Stomach (tissue), 8 donors: ENCODE measurements at regions not wholly inside any gene's neighbourhood (a gene's known extent, or its start where the extent isn't known, plus 50 kb on each side); places are given as distances from the start of the nearest gene placed in this dataset.
A peak's percentile ranks its signal among the peaks of the same experiment; 100 is the strongest.

Source experiments
- DNase-seq, 2 donors: peaks; one replicate each; pipeline versions ENCODE4 v3.0.0 to v3.0.0-alpha.2; 2013 to 2019
- H3K27ac ChIP-seq, 5 donors: fragments of 200-600 bp in 4 of 5; sonication (generic) in 4 of 5; one replicate each; pipeline ENCODE4 v1.5.1; 2013 to 2019; ENCODE audit warnings: mild to moderate bottlenecking in 1 of 5, moderate library complexity in 1 of 5
- H3K27me3 ChIP-seq, 3 donors: fragments of 200-600 bp; sonication (generic); one replicate each; pipeline ENCODE4 v1.5.1; 2017 to 2019; ENCODE audit warnings: mixed run types in 1 of 3
- H3K36me3 ChIP-seq, 4 donors: fragments of 200-600 bp; sonication (generic); 1 replicate in 3 of 4; 2 replicates in 1 of 4; pipeline ENCODE4 v1.5.1; 2016 to 2019
- H3K4me1 ChIP-seq, 4 donors: fragments of 200-600 bp; sonication (generic); one replicate each; pipeline ENCODE4 v1.5.1; 2016 to 2019
- H3K4me3 ChIP-seq, 4 donors: fragments of 200-600 bp; sonication (generic) in 3 of 4; one replicate each; pipeline ENCODE4 v1.5.1; 2016 to 2019; ENCODE audit warnings: mild to moderate bottlenecking in 1 of 4
- H3K9me3 ChIP-seq, 4 donors: fragments of 200-600 bp; sonication (generic); one replicate each; pipeline ENCODE4 v1.5.1; 2016 to 2019
- EP300 ChIP-seq: sonication (generic); formaldehyde crosslinking; IDR thresholded peaks from one replicate; pipeline ENCODE4 v1.6.1; 2017; ENCODE audit warnings: antibody characterized with exemption
- POLR2A ChIP-seq, 4 donors: fragments of 450-650 bp; IDR thresholded peaks; one replicate each; pipeline ENCODE4 v1.6.1; 2016; ENCODE audit warnings: antibody characterized with exemption in 4 of 4, control low read depth in 2 of 4, mild to moderate bottlenecking in 1 of 4, moderate library complexity in 1 of 4
- POLR2AphosphoS5 ChIP-seq, 3 donors: sonication (generic); formaldehyde crosslinking; IDR thresholded peaks; one replicate each; pipeline ENCODE4 v1.6.1; 2016; ENCODE audit warnings: antibody characterized with exemption in 3 of 3
- WGBS, 5 donors: extraction: QIAGEN DNeasy Blood & Tissue Kit in 3 of 5; methylation state at CpG; one replicate each; pipeline versions ENCODE4 v1.1.5 to v1.1.7; 2013 to 2018; 5-methylcytosine and 5-hydroxymethylcytosine counted together
- intact Hi-C: fragments of 100-400 bp; cut with DNase I; formaldehyde crosslinking; loops from one replicate; pipeline ENCODE4 v1.15.1; 2023; ENCODE audit warnings: low total_unique reads
- TF ChIP-seq, protein P1 (sequence below), 7 experiments: fragments of 450-650 bp in 4 of 7; fragments of 200-600 bp in 3 of 7; sonication (generic) in 3 of 7; IDR thresholded peaks; one replicate each; pipeline ENCODE4 v1.5.1; 2016 to 2019; ENCODE audit warnings: antibody characterized with exemption in 7 of 7, control low read depth in 2 of 7, mild to moderate bottlenecking in 1 of 7
- donor health status: healthy with polysubstance abuse.
- donor health status: Bipolar disorder and iron deficiency.
- donor health status: healthy.

- no peak for DNase-seq
- Histone ChIP-seq H3K4me3 (no peak overlapping the region), H3K4me1 (no peaks in the 10 kb centered on the region), H3K27ac (no peak overlapping the region), H3K9me3 (no peaks in the 10 kb centered on the region), H3K27me3 (no peaks in the 10 kb centered on the region), H3K36me3 (no peaks in the 10 kb centered on the region)
- 53 to 72% (median 59%) methylated on average over 5 of the region's 5 CpGs for WGBS, 5 donors
- intact Hi-C loops, result no loop called here
- no peak for TF ChIP-seq EP300
- TF ChIP-seq POLR2AphosphoS5 (IDR thresholded peaks at IDR 0.05), result no peak
- TF ChIP-seq, protein P1, sequence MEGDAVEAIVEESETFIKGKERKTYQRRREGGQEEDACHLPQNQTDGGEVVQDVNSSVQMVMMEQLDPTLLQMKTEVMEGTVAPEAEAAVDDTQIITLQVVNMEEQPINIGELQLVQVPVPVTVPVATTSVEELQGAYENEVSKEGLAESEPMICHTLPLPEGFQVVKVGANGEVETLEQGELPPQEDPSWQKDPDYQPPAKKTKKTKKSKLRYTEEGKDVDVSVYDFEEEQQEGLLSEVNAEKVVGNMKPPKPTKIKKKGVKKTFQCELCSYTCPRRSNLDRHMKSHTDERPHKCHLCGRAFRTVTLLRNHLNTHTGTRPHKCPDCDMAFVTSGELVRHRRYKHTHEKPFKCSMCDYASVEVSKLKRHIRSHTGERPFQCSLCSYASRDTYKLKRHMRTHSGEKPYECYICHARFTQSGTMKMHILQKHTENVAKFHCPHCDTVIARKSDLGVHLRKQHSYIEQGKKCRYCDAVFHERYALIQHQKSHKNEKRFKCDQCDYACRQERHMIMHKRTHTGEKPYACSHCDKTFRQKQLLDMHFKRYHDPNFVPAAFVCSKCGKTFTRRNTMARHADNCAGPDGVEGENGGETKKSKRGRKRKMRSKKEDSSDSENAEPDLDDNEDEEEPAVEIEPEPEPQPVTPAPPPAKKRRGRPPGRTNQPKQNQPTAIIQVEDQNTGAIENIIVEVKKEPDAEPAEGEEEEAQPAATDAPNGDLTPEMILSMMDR (IDR thresholded peaks at IDR 0.05), result no peak
- no peak for TF ChIP-seq POLR2A (IDR thresholded peaks at IDR 0.05)
Observed at GRCh38 chr11:111086058-111086457, 159.5 kb upstream of the POU2AF2 start.

GRCh38 chr11:111082664-111083063, 162.9 kb upstream of the POU2AF2 start:
- intact Hi-C loops, result no loop called here
- H3K36me3 ChIP-seq, result no peaks in the 10 kb centered on the region
- H3K4me3 ChIP-seq, result no peak overlapping the region
- no peaks in the 10 kb centered on the region for H3K9me3 ChIP-seq
- no peak overlapping the region for H3K27ac ChIP-seq
- no peak for DNase-seq
- H3K4me1 ChIP-seq, result no peaks in the 10 kb centered on the region
- 63 to 84% (median 80%) methylated on average over 5 of the region's 5 CpGs for WGBS, 5 donors
- no peaks in the 10 kb centered on the region for H3K27me3 ChIP-seq
- no peak for TF ChIP-seq EP300
- TF ChIP-seq, protein P1 (IDR thresholded peaks at IDR 0.05), result no peak
- no peak for TF ChIP-seq POLR2AphosphoS5 (IDR thresholded peaks at IDR 0.05)
- TF ChIP-seq POLR2A (IDR thresholded peaks at IDR 0.05), result no peak

- no peak for TF ChIP-seq EP300
- 75 to 85% (median 84%) methylated on average over 3 of the region's 3 CpGs for WGBS, 5 donors
- Histone ChIP-seq H3K4me3 (no peak overlapping the region), H3K9me3 (no peaks in the 10 kb centered on the region), H3K27me3 (no peaks in the 10 kb centered on the region), H3K4me1 (no peaks in the 10 kb centered on the region), H3K27ac (no peak overlapping the region), H3K36me3 (no peaks in the 10 kb centered on the region)
- intact Hi-C loops, result no loop called here
- peak in 1 of 2 donors; percentile 67 for DNase-seq
Observed at GRCh38 chr11:111081021-111081511, 164.5 kb upstream of the POU2AF2 start.

DNA sequence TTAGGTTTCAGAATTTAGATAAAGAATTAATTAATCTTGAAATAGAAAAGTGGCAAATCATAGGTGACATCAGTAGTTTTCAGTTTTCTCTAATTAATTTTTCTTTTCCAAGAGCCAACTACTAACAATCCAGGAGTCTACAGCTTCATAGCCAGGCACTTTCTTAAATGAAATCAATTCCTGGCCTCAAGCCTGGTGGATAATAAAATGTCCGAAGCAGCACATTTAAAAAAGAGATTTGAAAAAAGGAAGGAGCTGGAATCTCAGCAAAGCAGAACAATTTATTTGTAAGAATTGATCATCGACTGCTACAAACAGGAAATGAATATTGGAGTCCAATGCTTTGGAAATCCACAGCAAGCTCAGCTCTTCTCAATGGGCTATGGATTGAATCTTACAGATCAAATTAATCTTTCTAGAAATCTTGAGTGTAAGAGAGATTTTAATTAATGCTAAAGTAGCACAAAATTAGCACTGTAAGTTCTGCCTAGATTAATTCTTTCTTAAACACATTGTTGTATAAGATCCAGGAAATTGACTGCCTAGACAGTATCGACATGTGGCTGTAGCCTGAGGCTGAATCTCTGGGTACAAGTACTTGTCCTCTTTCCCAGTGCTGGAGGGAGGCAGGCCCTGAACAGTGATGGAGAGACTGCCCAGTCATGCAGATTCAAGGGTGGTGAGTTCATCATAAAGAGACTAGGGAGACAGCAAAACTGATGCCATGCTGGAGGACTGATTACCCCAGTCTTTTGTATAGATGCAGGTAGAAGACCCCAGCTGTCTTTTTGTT, 167.8 kb upstream of the POU2AF2 start:
- H3K27me3 ChIP-seq, result no peaks in the 10 kb centered on the region
- no peak for DNase-seq
- TF ChIP-seq, protein P1 (IDR thresholded peaks at IDR 0.05), result no peak
- TF ChIP-seq POLR2AphosphoS5 (IDR thresholded peaks at IDR 0.05) (no peak), POLR2A (IDR thresholded peaks at IDR 0.05) (no peak), EP300 (no peak)
- H3K36me3 ChIP-seq, result no peaks in the 10 kb centered on the region
- H3K4me1 ChIP-seq, result no peaks in the 10 kb centered on the region
- intact Hi-C loops, result no loop called here
- WGBS, 5 donors, result 72 to 89% (median 78%) methylated on average over 3 of the region's 3 CpGs
- H3K9me3 ChIP-seq, result no peaks in the 10 kb centered on the region
- no peak overlapping the region for H3K4me3 ChIP-seq
- no peak overlapping the region for H3K27ac ChIP-seq

DNA sequence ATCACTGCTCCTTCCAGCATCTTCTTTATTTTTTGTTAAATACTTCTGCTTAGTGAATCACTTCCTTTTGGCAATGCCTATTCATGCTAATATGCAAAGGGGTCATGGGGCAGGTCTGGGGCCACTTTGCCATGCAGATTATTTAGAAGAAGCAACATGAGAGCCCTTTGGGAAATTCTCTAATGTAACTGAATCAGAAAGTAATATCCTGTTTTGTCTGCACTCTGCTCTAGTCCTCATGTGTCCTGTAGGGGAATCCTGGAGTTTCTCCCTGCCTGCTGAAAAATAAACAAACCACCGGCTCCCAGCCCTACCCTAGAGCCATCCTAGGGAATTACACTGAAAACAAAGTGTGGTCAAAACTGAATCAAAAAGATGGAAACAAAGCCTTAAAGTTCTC, 176.5 kb upstream of the POU2AF2 start:
- peaks cover 3 to 16% (median 11%) of the 10 kb centered on the region in 4 donors for H3K9me3 ChIP-seq
- TF ChIP-seq POLR2A (IDR thresholded peaks at IDR 0.05) (no peak), POLR2AphosphoS5 (IDR thresholded peaks at IDR 0.05) (no peak), EP300 (no peak)
- TF ChIP-seq, protein P1 (IDR thresholded peaks at IDR 0.05), result no peak
- WGBS, 5 donors, result 16 to 29% (median 21%) methylated on average over 1 of the region's 1 CpG

More for the DNA sequence above, 176.5 kb upstream of the POU2AF2 start:
- no peaks in the 10 kb centered on the region for H3K27me3 ChIP-seq
- intact Hi-C loops, result no loop called here
- H3K4me1 ChIP-seq, result peaks cover 0 to 4% (median 1%) of the 10 kb centered on the region in 4 donors
- H3K36me3 ChIP-seq, result no peaks in the 10 kb centered on the region
- H3K27ac ChIP-seq, result no peak overlapping the region
- no peak for DNase-seq
- H3K4me3 ChIP-seq, result no peak overlapping the region
